CD4-positive, alpha-beta memory T cell (primary cell): ENCODE measurements at regions not wholly inside any gene's neighbourhood (a gene's known extent, or its start where the extent isn't known, plus 50 kb on each side); places are given as distances from the start of the nearest gene placed in this dataset.
"Not testable (repeated sequence)": the region's sequence is repeated elsewhere in the genome, so short reads cannot be mapped to it uniquely, and the experiment has no call there.

Source experiments
- CTCF ChIA-PET: fragments of 350-600 bp; sonication (Branson Sonifier 250); formaldehyde crosslinking; loops from one replicate; lab custom pipeline; 2021; ENCODE audit warnings: inconsistent platforms; ENCODE audit not compliant: partially characterized antibody; lab: Charles Lee
- POLR2A ChIA-PET: fragments of 350-600 bp; sonication (Branson Sonifier 250); formaldehyde crosslinking; loops from one replicate; lab custom pipeline; 2021; ENCODE audit not compliant: partially characterized antibody; lab: Charles Lee
- DNase-seq, 5 donors: peaks; one replicate each; pipeline versions ENCODE4 v3.0.0 to v3.0.0-alpha.2; 2020 to 2022; ENCODE audit warnings: mixed read lengths in 1 of 5
- H3K27ac ChIP-seq: one replicate; pipeline ENCODE4 v1.7.0; 2013; ENCODE audit warnings: low read depth, low read length
- H3K27me3 ChIP-seq: 2 replicates; pipeline ENCODE4 v1.7.0; 2013; ENCODE audit warnings: mild to moderate bottlenecking, low read length, moderate library complexity; ENCODE audit not compliant: insufficient read depth
- H3K36me3 ChIP-seq: 2 replicates; pipeline ENCODE4 v1.7.0; 2013; ENCODE audit warnings: mild to moderate bottlenecking, low read length, moderate library complexity; ENCODE audit not compliant: insufficient read depth
- H3K4me1 ChIP-seq: 2 replicates; pipeline ENCODE4 v1.7.0; 2013; ENCODE audit warnings: mild to moderate bottlenecking, low read length, moderate library complexity; ENCODE audit not compliant: insufficient read depth
- H3K4me3 ChIP-seq, 2 donors: one replicate each; pipeline ENCODE4 v1.7.0; 2013; ENCODE audit warnings: low read length in 2 of 2, mild to moderate bottlenecking in 1 of 2
- H3K9me3 ChIP-seq, 2 donors: one replicate each; pipeline ENCODE4 v1.7.0; 2013; ENCODE audit warnings: low read length in 2 of 2, control low read depth in 1 of 2; ENCODE audit not compliant: control insufficient read depth in 1 of 2
- H3K27ac Mint-ChIP-seq, 7 donors: one replicate each; pipeline ENCODE4 v1.8.0; 2020 to 2021; ENCODE audit warnings: mixed read lengths in 7 of 7, mild to moderate bottlenecking in 6 of 7, inconsistent platforms in 3 of 7, moderate library complexity in 3 of 7
- H3K27me3 Mint-ChIP-seq, 2 donors: one replicate each; pipeline ENCODE4 v1.8.0; 2020 to 2021; ENCODE audit warnings: mixed read lengths in 2 of 2
- H3K36me3 Mint-ChIP-seq, 2 donors: one replicate each; pipeline ENCODE4 v1.8.0; 2020 to 2021; ENCODE audit warnings: mixed read lengths in 2 of 2, inconsistent platforms in 1 of 2, mild to moderate bottlenecking in 1 of 2
- H3K4me1 Mint-ChIP-seq, 4 donors: one replicate each; pipeline ENCODE4 v1.8.0; 2020 to 2021; ENCODE audit warnings: mixed read lengths in 4 of 4, mild to moderate bottlenecking in 1 of 4
- H3K4me3 Mint-ChIP-seq, 8 donors: one replicate each; pipeline ENCODE4 v1.8.0; 2020 to 2021; ENCODE audit warnings: mixed read lengths in 8 of 8, mild to moderate bottlenecking in 7 of 8, moderate library complexity in 6 of 8, inconsistent platforms in 3 of 8
- H3K9me3 Mint-ChIP-seq, 8 donors: one replicate each; pipeline ENCODE4 v1.8.0; 2020 to 2021; ENCODE audit warnings: mixed read lengths in 8 of 8, mild to moderate bottlenecking in 5 of 8, inconsistent platforms in 3 of 8, moderate library complexity in 1 of 8
- intact Hi-C: fragments of 100-400 bp; cut with micrococcal nuclease; formaldehyde crosslinking; loops from one replicate; pipeline ENCODE4 v1.15.1; 2023

GRCh38 chr7:84712374-84713121 lies 474.3 kb downstream of the SEMA3D start:
- Histone ChIP-seq H3K4me1 (no peaks in the 10 kb centered on the region), H3K36me3 (no peaks in the 10 kb centered on the region), H3K27ac (no peak overlapping the region), H3K9me3 (no peaks in the 10 kb centered on the region), H3K27me3 (no peaks in the 10 kb centered on the region), H3K4me3 (no peak overlapping the region)
- no peaks in the 10 kb centered on the region for H3K27me3 Mint-ChIP-seq
- H3K36me3 Mint-ChIP-seq = no peaks in the 10 kb centered on the region
- DNase-seq = no peak
- H3K9me3 Mint-ChIP-seq = peaks cover 0 to 4% (median 0%) of the 10 kb centered on the region in 8 donors
- ChIA-PET CTCF (no interaction called here), POLR2A (no interaction called here)
- no peaks in the 10 kb centered on the region for H3K4me1 Mint-ChIP-seq
- no peak overlapping the region for H3K27ac Mint-ChIP-seq
- intact Hi-C loops = no loop called here
- H3K4me3 Mint-ChIP-seq = no peak overlapping the region

DNA sequence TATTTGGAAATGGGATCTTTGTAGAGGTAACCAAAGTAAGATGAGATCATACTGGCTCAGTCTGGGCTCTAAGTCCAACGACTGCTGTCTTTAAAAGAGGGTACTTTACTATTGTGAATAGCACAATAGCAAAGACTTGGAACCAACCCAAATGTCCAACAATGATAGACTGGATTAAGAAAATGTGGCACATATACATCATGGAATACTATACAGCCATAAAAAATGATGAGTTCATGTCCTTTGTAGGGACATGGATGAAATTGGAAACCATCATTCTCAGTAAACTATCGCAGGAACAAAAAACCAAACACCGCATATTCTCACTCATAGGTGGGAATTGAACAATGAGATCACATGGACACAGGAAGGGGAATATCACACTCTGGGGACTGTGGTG lies 476.3 kb downstream of the SEMA3D start:
- H3K9me3 ChIP-seq, H3K36me3 Mint-ChIP-seq, CTCF ChIA-PET, DNase-seq, H3K9me3 Mint-ChIP-seq, H3K27ac ChIP-seq, H3K27me3 Mint-ChIP-seq, H3K4me1 ChIP-seq, H3K27ac Mint-ChIP-seq, POLR2A ChIA-PET, H3K4me3 ChIP-seq, H3K4me1 Mint-ChIP-seq, H3K36me3 ChIP-seq, H3K27me3 ChIP-seq, intact Hi-C loops, H3K4me3 Mint-ChIP-seq: not testable (repeated sequence)

- no peak overlapping the region for H3K27ac ChIP-seq
- ChIA-PET CTCF (no interaction called here), POLR2A (no interaction called here)
- H3K36me3 ChIP-seq = no peaks in the 10 kb centered on the region
- intact Hi-C loops = no loop called here
- no peaks in the 10 kb centered on the region for H3K27me3 Mint-ChIP-seq
- H3K36me3 Mint-ChIP-seq = no peaks in the 10 kb centered on the region
- H3K9me3 ChIP-seq = no peaks in the 10 kb centered on the region
- H3K4me3 Mint-ChIP-seq = no peak overlapping the region
- no peak for DNase-seq
- peaks cover 0 to 6% (median 0%) of the 10 kb centered on the region in 8 donors for H3K9me3 Mint-ChIP-seq
- no peak overlapping the region for H3K27ac Mint-ChIP-seq
- no peaks in the 10 kb centered on the region for H3K4me1 Mint-ChIP-seq
- no peaks in the 10 kb centered on the region for H3K27me3 ChIP-seq
- no peaks in the 10 kb centered on the region for H3K4me1 ChIP-seq
- H3K4me3 ChIP-seq = no peak overlapping the region
Observed at GRCh38 chr7:84705706-84706105, 481.1 kb downstream of the SEMA3D start.

GRCh38 chr7:84705079-84705478 lies 481.8 kb downstream of the SEMA3D start:
- POLR2A ChIA-PET = no interaction called here
- H3K27me3 Mint-ChIP-seq = no peaks in the 10 kb centered on the region
- H3K4me1 Mint-ChIP-seq = no peaks in the 10 kb centered on the region
- no peaks in the 10 kb centered on the region for H3K36me3 Mint-ChIP-seq
- Histone ChIP-seq H3K27ac (no peak overlapping the region), H3K36me3 (no peaks in the 10 kb centered on the region), H3K9me3 (no peaks in the 10 kb centered on the region), H3K27me3 (no peaks in the 10 kb centered on the region), H3K4me3 (no peak overlapping the region), H3K4me1 (no peaks in the 10 kb centered on the region)
- CTCF ChIA-PET = no interaction called here
- DNase-seq = no peak
- intact Hi-C loops = no loop called here
- peaks cover 0 to 6% (median 0%) of the 10 kb centered on the region in 8 donors for H3K9me3 Mint-ChIP-seq
- no peak overlapping the region for H3K4me3 Mint-ChIP-seq
- H3K27ac Mint-ChIP-seq = no peak overlapping the region

DNA sequence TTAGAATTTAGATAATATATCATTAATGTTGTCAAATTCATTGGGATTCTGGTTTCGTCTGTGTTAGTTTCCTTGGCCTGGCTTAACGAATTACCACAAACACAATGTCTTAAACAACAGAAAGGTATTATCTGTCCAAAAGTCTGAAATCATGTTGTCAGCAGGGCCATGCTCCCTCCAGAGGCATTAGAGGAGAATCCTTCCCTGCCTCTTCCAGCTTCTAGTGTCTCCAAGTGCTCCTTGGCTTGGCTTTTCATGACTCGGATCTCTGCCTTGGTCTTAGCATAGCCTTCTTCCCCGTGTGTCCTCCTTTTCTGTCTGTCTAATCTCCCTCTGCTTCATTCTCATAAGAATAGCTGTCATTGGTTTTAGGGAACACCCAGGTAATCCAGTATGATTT lies 482.5 kb downstream of the SEMA3D start:
- Histone ChIP-seq H3K36me3 (no peaks in the 10 kb centered on the region), H3K4me1 (no peaks in the 10 kb centered on the region), H3K9me3 (no peaks in the 10 kb centered on the region), H3K27ac (no peak overlapping the region), H3K27me3 (no peaks in the 10 kb centered on the region), H3K4me3 (no peak overlapping the region)
- POLR2A ChIA-PET = no interaction called here
- H3K9me3 Mint-ChIP-seq = peaks cover 0 to 6% (median 0%) of the 10 kb centered on the region in 8 donors
- no peaks in the 10 kb centered on the region for H3K36me3 Mint-ChIP-seq
- no peak overlapping the region for H3K4me3 Mint-ChIP-seq
- H3K4me1 Mint-ChIP-seq = no peaks in the 10 kb centered on the region
- no peaks in the 10 kb centered on the region for H3K27me3 Mint-ChIP-seq
- DNase-seq = no peak
- CTCF ChIA-PET = no interaction called here
- intact Hi-C loops = no loop called here
- H3K27ac Mint-ChIP-seq = no peak overlapping the region

DNA sequence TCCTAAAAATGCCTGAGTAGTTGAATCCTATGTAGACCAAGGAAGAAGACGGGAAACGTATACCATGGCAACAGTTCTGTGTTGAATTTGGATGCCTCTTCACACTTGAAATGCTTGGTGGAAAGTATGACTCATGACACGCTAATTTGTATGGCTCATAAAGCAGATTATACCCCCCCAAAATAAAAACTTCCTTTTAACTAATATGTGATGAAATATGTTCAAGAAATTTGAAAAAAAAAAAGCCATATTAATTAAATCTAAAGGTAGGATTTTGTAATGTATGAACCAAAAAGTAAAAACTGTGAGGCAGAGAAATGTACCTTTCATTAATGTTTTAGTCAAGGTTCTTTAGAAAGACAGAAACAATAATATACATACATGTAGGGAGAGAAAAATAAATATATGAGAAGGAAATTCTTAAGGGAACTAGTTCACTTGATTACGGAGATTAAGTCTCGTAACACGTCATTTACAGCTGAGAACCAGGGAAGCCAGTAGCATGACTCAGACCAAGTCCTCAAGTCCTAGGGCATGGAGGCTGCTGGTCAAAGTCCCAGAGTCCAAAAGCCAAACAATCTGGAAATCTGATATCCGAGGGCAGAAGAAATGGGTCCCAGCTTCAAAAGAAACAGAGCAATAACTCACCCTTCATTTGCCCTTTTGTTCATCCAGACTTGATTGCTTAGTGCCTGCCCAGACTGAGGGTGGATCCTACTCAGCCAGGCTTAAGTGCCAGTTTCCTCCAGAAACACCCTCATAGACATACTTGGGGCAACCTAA lies 485.1 kb downstream of the SEMA3D start:
- Histone ChIP-seq H3K4me1 (no peaks in the 10 kb centered on the region), H3K27ac (no peak overlapping the region), H3K9me3 (no peaks in the 10 kb centered on the region), H3K36me3 (no peaks in the 10 kb centered on the region), H3K4me3 (no peak overlapping the region), H3K27me3 (no peaks in the 10 kb centered on the region)
- Mint-ChIP-seq H3K9me3 (peaks cover 0 to 6% (median 0%) of the 10 kb centered on the region in 8 donors), H3K27ac (no peak overlapping the region), H3K4me1 (no peaks in the 10 kb centered on the region), H3K27me3 (no peaks in the 10 kb centered on the region), H3K4me3 (no peak overlapping the region), H3K36me3 (no peaks in the 10 kb centered on the region)
- DNase-seq = no peak
- ChIA-PET CTCF (no interaction called here), POLR2A (no interaction called here)
- intact Hi-C loops = no loop called here

GRCh38 chr7:84700563-84701370 lies 486.1 kb downstream of the SEMA3D start:
- Mint-ChIP-seq H3K4me3 (no peak overlapping the region), H3K27ac (no peak overlapping the region), H3K4me1 (no peaks in the 10 kb centered on the region), H3K36me3 (no peaks in the 10 kb centered on the region), H3K27me3 (no peaks in the 10 kb centered on the region), H3K9me3 (peaks cover 0 to 6% (median 0%) of the 10 kb centered on the region in 8 donors)
- Histone ChIP-seq H3K4me1 (no peaks in the 10 kb centered on the region), H3K4me3 (no peak overlapping the region), H3K27ac (no peak overlapping the region), H3K27me3 (no peaks in the 10 kb centered on the region), H3K9me3 (no peaks in the 10 kb centered on the region), H3K36me3 (no peaks in the 10 kb centered on the region)
- CTCF ChIA-PET = no interaction called here
- intact Hi-C loops = no loop called here
- DNase-seq = no peak
- POLR2A ChIA-PET = no interaction called here
